Neural progenitor cell (in vitro differentiated cells): ENCODE measurements at regions not wholly inside any gene's neighbourhood (a gene's known extent, or its start where the extent isn't known, plus 50 kb on each side); places are given as distances from the start of the nearest gene placed in this dataset.

ENCODE experiments used
- CTCF ChIP-seq: fragments of 200-600 bp; sonication (generic); IDR thresholded peaks from 2 replicates; pipeline ENCODE4 v1.5.1; 2017; ENCODE audit warnings: antibody characterized with exemption, mild to moderate bottlenecking
- EZH2 ChIP-seq: fragments of 200-600 bp; sonication (generic); IDR thresholded peaks from 2 replicates; pipeline ENCODE4 v1.6.1; 2017; ENCODE audit warnings: antibody characterized with exemption, mild to moderate bottlenecking, moderate library complexity
- EZH2phosphoT487 ChIP-seq: fragments of 200-600 bp; sonication (generic); IDR thresholded peaks from 2 replicates; pipeline ENCODE4 v1.6.1; 2017; ENCODE audit warnings: antibody characterized with exemption

DNA sequence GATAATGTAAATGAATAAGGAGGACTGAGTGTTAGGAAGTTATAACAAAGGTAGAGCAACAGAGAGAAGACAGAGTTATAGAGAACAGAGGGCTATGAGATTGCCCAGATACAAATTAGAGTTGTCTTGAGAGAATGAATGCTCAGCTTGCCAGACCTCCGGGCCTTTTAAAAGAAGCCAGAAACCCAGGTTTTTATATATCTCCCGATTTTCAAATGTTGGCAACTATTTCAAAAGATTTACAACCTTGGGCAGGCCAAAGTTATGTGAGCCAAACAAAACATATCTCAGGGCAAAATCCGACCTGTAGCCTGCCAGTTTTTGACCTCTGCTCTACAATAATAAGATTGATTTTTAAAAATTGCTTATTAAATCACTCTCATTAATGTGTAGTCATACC is 573.1 kb upstream of the SLC10A2 start:
- TF ChIP-seq EZH2phosphoT487 (no peak), CTCF (no peak), EZH2 (no peak)
